HG03520 (cell line): ENCODE measurements at regions not wholly inside any gene's neighbourhood (a gene's known extent, or its start where the extent isn't known, plus 50 kb on each side); places are given as distances from the start of the nearest gene placed in this dataset.

Source experiments
- ATAC-seq: cut with Tn5 transposase; IDR thresholded peaks from one replicate; pipeline ENCODE4 v1.9.1; 2021; ENCODE audit warnings: mild to moderate bottlenecking, moderate library complexity; ENCODE audit not compliant: unreplicated experiment

DNA sequence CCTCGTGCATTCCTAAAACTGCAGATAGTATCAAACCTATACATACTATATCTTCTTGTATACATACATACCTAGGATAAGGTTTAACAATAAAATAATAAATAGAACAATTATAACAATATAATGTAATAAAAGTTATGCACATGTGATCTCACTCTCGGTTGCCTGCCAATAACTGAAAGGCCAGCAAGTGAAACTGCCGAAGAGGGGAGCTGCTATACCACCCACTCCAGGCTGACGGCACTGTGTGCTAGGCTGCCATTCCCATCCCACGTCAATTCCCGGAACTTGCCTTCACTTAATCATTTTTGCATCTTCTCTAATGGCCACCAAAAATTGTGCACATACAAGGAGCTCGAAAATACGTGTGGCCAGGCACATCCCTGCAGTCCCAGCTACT, 451.1 kb upstream of the FAT1 start:
- no peak for ATAC-seq

DNA sequence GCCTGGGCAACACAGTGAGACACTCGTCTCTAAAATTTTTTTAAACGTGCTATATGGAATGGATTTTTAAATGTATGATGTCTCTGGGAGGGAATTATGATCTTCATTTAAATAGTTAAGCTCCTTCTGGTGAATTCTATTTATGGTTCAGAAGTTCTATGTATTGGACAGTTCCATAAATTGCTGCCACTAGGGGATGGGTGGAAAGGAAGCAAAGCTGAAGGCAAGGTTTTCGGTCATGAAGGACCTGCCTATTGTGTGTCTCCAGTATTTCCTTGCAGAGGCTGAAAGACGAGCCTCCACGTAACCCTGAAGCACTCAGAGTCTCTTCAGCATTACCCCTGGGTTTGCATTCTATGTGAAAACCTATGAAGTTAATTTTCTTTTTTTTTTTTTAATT, 451.5 kb upstream of the FAT1 start:
- no peak for ATAC-seq

DNA sequence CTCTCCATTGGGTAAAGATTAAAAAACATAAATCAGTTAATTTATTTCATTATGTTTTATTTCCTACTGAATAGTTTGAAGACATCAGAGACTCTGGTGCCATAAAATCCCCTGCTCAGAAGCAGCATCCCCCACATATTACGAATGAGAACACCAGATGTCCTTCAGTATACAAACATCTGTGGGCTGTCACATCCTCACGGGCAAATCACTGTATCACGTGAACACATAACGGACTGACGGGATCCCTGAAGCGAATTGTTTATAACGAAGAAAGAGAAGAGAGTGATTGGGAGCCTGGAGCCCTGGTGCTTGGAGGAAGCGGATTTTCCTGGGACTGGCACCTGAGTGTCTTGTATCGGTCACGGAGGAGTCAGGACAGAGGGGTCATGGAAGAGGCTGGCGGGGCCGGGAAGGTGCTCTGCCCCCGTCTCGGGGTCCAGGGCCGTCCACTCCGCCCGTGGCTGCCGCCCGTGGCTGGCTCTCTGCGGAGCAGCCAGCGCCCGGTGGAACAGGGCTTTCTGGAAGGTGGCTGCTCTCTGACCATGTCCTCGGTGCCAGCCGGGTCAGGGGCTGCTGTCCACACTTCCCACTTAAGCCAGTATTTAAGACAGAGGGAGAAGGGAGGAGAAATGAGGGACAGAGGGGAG, 452.7 kb upstream of the FAT1 start:
- no peak for ATAC-seq

DNA sequence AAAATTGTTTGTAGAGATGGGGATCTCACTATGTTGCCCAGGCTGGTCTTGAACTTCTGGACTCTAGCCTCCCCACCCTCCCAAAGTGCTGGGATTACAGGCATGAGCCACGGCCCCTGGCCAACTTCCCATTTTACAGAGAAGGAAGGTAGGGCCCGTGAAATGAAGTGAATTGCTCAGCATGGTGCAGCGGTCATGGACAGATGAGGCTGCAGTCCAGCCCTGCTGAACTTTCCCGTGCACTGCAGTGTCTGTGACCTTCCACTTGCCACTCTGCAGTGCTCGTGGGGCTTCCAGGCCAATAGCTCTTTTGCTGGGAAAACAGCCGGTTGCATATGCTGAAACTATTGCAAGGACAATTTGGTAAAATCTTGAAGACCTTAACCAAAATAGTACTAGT, 454.4 kb upstream of the FAT1 start:
- no peak for ATAC-seq

DNA sequence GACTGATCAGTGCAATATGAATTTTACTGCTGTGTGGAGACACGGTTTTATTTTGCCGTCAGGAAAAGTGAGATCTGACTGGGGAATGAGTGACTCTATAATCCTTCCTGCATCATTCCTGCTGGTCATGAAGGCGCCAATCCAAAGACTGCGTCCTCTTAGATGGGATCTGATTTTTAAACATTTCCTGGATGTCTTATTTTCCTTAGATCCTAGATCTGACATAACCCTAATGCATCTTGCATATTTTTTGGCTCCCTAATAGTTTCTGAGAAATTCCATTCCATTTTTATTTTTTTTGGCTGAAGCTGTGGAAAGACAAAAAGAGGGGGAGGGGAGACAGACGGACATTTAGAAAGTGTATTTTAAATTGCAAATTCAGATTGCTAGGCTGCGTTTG, 454.9 kb upstream of the FAT1 start:
- no peak for ATAC-seq

DNA sequence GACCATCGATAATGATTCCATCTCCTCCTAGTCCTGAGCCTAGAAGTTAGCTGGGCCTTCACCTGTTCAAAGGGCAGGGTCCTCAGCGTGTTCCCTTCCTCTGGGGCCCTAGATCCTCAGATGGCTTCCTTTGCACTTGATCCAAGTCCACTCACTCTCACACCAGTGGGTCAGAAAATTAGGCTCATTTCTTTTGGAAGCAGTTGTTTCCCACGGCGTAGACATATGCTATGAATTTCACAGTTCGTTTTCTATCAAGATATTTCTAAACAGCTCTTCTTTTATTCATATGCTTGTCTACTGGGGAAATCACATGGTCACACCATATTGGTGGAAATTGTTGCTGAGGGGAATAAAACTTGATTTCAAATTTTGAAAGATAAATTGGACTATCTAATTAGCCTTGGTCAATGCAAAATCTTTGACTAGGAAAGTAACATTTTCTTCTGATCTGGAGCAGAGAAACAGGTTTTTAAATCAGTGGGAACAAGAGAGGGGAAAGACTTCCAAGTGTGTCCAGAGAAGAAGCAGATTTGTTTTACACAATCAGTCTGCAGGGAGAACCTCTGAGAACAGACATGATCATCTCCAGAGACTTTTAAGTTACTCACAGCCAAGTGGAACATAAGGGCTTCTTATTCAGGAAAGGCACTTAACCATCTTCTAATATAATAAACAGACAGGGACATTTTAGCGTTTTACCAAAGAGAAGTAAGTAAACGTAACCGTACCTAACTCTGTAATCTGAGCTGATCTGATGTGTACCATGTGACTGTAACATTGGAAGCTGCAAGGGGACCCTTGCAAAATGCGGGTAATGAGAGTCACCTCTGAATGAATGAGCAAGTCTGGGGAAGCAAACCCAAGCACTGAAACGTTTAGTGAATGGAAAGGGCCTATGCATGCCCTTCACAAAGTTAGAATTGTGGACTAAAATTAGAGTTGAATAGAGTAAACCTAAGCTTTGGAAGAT, 455.7 kb upstream of the FAT1 start:
- ATAC-seq = no peak

DNA sequence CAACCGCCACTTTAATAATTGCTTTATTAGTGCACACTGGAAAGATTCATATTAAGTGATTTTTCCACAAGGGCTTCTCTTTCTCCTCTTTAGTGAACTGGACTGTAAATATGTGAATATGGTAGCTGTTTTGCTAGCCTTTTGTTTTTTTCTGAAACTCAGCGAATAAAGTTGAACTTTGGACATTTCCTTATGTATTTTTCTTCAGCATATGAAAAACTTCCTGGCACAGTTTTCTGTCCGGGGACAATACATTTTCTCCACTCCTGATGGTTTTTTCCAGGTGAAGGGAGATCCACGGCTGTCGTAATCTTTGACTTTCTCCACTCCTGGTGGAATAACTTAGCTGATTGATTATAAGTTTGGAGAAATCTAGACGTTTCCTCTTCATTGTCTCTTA, 457.4 kb upstream of the FAT1 start:
- no peak for ATAC-seq

GRCh38 chr4:187183346-187183745, 459.7 kb upstream of the FAT1 start:
- no peak for ATAC-seq

- no peak for ATAC-seq
Measured at GRCh38 chr4:187183826-187184225, 460.2 kb upstream of the FAT1 start.

GRCh38 chr4:187184508-187184907, 460.9 kb upstream of the FAT1 start:
- ATAC-seq = no peak

- no peak for ATAC-seq
Measured at GRCh38 chr4:187188118-187188517, 464.5 kb upstream of the FAT1 start.

DNA sequence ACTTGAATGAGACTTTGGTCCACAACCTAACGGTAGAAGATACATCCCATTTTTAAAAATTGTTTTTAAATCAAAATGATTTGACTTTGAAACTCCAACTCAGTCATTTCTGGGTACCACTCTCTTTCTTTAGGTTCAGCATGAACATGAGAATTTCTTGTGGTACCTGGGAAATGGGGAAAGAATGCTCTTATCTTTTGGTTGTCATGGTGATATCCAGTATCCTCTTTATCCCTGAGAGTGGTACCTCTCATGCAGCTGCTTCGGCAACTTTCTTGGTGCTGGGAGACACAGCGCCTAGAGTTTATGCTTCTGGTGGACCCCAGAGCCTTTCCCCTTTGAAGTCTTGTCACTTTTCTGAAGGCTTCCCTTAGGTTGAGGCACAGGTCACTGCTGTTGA, 465.1 kb upstream of the FAT1 start:
- ATAC-seq = no peak

DNA sequence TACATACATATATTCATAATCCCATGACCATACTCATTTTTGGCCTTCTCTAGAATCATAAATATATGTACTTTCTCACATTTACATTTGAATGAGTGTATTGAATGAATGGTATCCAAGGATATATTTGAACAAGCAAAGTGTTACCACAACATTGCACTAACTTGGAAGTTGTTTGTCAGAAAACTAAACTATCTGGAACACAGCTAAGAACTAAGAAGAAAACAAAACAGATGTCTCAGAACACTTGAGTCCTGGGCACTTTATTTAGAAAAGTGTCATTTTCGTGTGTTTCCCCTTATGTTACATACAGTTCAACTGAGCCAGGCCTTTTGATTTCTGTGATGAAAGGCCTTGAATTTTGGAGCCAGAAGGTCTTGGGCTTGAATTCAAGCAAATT, 466.7 kb upstream of the FAT1 start:
- ATAC-seq = no peak

- ATAC-seq = no peak
Measured at GRCh38 chr4:187191676-187192075, 468.0 kb upstream of the FAT1 start.

GRCh38 chr4:187192266-187192665, 468.6 kb upstream of the FAT1 start:
- ATAC-seq = no peak

DNA sequence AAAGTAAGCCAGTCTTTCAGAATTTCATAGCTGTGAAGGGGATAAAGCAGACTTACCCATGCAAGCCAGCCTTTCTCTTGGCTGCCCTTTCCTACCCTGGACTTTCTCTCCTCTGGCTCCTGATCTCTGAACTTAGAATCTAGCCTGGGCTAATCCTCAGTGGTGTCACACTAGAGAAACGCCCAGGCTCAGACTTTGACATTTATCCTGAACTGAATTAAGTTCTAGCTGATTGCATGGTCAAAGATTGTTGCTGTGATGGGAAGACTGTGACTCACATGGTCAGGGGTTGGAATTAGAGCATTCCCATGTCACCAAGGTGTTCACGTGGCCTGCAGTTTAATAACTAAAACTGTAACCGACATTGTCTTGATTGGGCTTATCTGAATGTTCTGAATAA, 469.5 kb upstream of the FAT1 start:
- ATAC-seq = no peak

GRCh38 chr4:187204389-187204918, 480.8 kb upstream of the FAT1 start:
- ATAC-seq = no peak

- ATAC-seq = no peak
Measured at GRCh38 chr4:187207931-187208330, 484.3 kb upstream of the FAT1 start.

DNA sequence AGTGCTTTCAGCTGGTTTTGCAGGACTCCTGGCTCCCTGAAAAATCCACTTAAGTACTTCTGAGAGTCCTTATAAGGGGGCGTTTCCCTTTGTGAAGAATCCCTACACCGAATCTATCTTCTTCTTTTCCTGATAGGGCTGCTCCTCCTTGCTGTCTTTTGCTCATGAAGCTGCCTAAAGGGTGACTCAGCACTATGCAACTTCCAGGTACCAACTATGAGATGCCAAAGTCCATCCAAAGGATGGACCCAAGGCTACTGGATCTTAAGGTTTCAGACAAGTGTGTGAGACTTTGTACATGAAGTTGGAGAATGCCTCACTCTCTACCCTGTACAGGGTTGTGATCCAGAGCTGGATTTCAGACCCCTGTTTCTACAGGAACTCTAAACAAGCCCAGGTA, 485.0 kb upstream of the FAT1 start:
- ATAC-seq = no peak

DNA sequence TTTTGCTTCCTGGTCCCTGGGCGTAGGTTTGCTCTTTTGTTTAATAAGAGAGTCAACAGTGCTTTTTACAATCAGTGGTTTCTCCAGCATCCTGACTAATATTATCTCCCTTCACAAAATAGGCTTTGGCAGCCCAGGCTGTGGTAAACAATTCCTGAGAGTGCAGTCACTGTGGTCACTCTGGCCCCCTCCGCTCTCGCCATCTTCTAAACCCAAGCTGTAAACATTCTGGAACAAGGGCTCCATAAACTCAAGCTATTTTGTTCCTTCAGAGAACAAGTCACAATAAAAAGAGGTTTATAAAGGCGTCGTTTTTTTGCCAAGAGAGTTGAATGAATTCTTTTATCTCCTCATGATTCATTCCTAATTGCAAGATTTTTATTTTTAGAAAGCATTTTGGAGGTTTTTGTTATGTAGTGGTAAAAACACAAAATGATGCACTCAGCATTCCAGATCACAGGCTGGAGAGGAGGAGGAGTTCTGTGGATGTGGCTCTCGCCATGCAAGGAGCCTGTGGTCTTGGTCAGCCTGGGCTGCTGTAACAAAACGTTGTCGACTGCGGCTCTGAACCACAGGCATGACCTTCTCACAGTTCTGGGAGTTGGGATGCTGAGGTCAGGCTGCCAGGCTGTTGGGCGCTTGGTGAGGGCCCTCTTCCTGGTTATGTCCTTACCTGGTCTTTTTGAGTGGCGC, 486.4 kb upstream of the FAT1 start:
- no peak for ATAC-seq

- no peak for ATAC-seq
Measured at GRCh38 chr4:187212446-187213080, 488.9 kb upstream of the FAT1 start.
